Thoracic aorta (tissue), 2 donors: ENCODE measurements at regions not wholly inside any gene's neighbourhood (a gene's known extent, or its start where the extent isn't known, plus 50 kb on each side); places are given as distances from the start of the nearest gene placed in this dataset.
A peak's percentile ranks its signal among the peaks of the same experiment; 100 is the strongest.
"Not testable (repeated sequence)": the region's sequence is repeated elsewhere in the genome, so short reads cannot be mapped to it uniquely, and the experiment has no call there.

Experiments used
- ATAC-seq: fragments of 150-250 bp; one replicate; pipeline ENCODE4 v1.8.0; 2017; ENCODE audit warnings: low read depth; ENCODE audit not compliant: insufficient number of reproducible peaks, low FRiP score
- DNase-seq: peaks from one replicate; pipeline ENCODE4 v3.0.0-alpha.2; 2020; ENCODE audit warnings: low spot score
- H3K27ac ChIP-seq, 2 donors: fragments of 200-600 bp; sonication (generic); 1 replicate in 1 of 2; 2 replicates in 1 of 2; pipeline ENCODE4 v1.5.1; 2016; ENCODE audit warnings: mild to moderate bottlenecking in 2 of 2, moderate library complexity in 2 of 2
- H3K27me3 ChIP-seq: fragments of 200-600 bp; sonication (generic); replicated peaks from 2 replicates; pipeline ENCODE4 v1.6.0; 2016; ENCODE audit warnings: mild to moderate bottlenecking; ENCODE audit not compliant: insufficient read depth
- H3K36me3 ChIP-seq: fragments of 200-600 bp; sonication (generic); one replicate; pipeline ENCODE4 v1.5.1; 2016
- H3K4me1 ChIP-seq, 2 donors: fragments of 200-600 bp; sonication (generic); 1 replicate in 1 of 2; 2 replicates in 1 of 2; pipeline versions ENCODE4 v1.5.1 to v1.6.0; 2016; ENCODE audit warnings: low read depth in 2 of 2, mild to moderate bottlenecking in 1 of 2; ENCODE audit not compliant: control insufficient read depth in 1 of 2
- H3K4me3 ChIP-seq: fragments of 200-600 bp; sonication (generic); 2 replicates; pipeline ENCODE4 v1.5.1; 2016; ENCODE audit warnings: mild to moderate bottlenecking
- H3K9me3 ChIP-seq: fragments of 200-600 bp; sonication (generic); 2 replicates; pipeline ENCODE4 v1.5.1; 2016
- TF ChIP-seq, protein P1 (sequence below): fragments of 200-600 bp; sonication (generic); IDR thresholded peaks from one replicate; pipeline ENCODE4 v1.5.1; 2019; ENCODE audit warnings: antibody characterized with exemption

DNA sequence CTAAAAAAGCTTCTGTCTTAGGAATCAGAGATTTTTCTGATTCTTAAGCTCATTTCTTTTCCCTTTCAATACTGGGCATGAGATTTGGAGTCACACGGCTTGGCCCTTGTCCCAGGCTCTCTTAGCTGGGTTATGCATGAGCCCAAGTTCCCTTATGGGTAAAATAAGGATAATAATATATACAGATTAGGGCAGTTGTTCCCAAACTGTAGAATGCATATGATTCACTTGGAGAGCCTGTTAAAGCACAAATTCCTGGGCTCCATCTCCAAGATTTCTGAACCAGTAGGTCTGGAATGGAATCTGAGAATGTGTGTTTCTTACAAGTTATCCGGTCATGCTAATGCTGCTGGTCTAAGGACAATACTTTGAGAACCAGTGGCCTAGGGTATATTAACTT, 154.0 kb downstream of the REEP3 start:
- no peaks in the 10 kb centered on the region for H3K27me3 ChIP-seq
- peaks cover 6 to 11% of the 10 kb centered on the region in 2 donors for H3K4me1 ChIP-seq
- no peaks in the 10 kb centered on the region for H3K36me3 ChIP-seq
- TF ChIP-seq, protein P1, sequence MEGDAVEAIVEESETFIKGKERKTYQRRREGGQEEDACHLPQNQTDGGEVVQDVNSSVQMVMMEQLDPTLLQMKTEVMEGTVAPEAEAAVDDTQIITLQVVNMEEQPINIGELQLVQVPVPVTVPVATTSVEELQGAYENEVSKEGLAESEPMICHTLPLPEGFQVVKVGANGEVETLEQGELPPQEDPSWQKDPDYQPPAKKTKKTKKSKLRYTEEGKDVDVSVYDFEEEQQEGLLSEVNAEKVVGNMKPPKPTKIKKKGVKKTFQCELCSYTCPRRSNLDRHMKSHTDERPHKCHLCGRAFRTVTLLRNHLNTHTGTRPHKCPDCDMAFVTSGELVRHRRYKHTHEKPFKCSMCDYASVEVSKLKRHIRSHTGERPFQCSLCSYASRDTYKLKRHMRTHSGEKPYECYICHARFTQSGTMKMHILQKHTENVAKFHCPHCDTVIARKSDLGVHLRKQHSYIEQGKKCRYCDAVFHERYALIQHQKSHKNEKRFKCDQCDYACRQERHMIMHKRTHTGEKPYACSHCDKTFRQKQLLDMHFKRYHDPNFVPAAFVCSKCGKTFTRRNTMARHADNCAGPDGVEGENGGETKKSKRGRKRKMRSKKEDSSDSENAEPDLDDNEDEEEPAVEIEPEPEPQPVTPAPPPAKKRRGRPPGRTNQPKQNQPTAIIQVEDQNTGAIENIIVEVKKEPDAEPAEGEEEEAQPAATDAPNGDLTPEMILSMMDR = no peak
- ATAC-seq = no peak
- H3K4me3 ChIP-seq = no peak overlapping the region
- H3K27ac ChIP-seq = no peak overlapping the region
- DNase-seq = no peak
- H3K9me3 ChIP-seq = no peaks in the 10 kb centered on the region

DNA sequence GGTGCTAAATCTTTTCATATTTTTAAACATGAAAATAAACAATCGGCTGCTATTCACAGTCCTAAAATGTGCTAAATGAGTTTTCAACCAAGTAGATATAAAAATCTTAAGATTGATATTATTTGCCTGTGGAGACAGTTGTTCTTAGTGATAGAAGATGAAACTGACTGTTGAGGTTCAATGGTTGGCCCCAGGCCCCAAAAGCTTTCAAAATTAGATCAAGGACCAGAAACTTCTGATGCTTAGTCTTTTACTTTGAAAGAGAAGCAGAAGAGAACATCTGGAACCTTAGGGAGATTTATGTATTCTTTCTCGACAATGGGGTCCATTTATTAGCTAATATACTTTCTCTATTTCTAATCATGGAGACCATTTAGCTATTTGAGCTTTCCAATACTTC, 155.8 kb downstream of the REEP3 start:
- H3K36me3 ChIP-seq = no peaks in the 10 kb centered on the region
- H3K9me3 ChIP-seq = no peaks in the 10 kb centered on the region
- TF ChIP-seq, protein P1 = no peak
- H3K4me1 ChIP-seq = peaks cover 0 to 8% of the 10 kb centered on the region in 2 donors
- H3K27ac ChIP-seq = no peak overlapping the region
- H3K27me3 ChIP-seq = no peaks in the 10 kb centered on the region
- DNase-seq (no peak), ATAC-seq (no peak)
- no peak overlapping the region for H3K4me3 ChIP-seq

DNA sequence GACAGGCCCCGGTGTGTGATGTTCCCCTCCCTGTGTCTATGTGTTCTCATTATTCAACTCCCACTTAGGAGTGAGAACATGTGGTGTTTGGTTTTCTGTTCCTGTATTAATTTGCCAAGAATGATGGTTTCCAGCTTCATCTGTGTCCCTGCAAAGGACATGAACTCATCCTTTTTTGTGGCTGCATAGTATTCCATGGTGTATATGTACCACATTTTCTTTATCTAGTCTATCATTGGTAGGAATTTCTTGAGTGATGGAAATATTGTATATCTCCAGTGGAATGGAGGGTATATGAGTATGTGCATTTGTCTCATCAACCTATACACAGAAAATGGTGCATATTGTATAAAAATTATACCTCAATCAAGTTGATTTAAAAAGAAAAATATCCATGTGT, 159.3 kb downstream of the REEP3 start:
- H3K9me3 ChIP-seq, DNase-seq, H3K4me3 ChIP-seq, H3K27me3 ChIP-seq, ATAC-seq, H3K27ac ChIP-seq, H3K36me3 ChIP-seq: not testable (repeated sequence)
- H3K4me1 ChIP-seq = peaks cover 0 to 11% of the 10 kb centered on the region in 2 donors

DNA sequence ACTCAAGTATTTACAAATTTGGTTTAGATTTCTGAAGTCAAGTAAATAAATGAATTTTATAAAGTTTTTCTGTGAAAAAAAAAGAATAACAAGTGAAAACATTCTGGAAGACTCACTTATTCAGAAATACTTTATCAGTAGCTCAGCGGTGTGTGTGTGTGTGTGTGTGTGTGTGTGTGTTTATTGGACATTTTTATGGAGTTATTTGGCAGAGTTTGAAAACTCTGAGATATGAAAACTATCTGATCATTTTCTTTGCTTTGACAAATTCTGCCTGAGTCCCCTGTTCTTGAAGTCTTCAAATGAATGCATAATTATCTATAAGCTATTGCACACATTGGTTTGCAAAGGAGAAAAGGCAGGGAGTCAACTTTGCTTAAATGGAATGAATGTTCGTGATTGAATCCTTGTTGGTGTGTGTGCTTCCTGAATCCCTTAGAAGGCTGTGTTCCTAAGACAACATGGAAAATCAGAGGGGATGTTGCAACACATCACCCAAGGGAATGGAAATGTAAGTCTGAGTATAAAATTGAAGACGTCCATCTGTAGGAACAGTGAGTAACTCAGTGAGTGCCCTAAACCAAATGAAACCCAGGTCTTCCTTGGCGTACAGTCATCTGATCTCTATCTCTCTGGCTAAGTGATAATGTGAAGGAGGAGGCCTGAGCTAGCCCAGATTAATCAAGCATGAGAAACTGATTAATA, 160.9 kb downstream of the REEP3 start:
- Histone ChIP-seq H3K27me3 (no peaks in the 10 kb centered on the region), H3K27ac (no peak overlapping the region), H3K36me3 (no peaks in the 10 kb centered on the region), H3K9me3 (no peaks in the 10 kb centered on the region), H3K4me3 (no peak overlapping the region), H3K4me1 (peaks cover 0 to 11% of the 10 kb centered on the region in 2 donors)
- TF ChIP-seq, protein P1 = no peak
- no peak for ATAC-seq
- DNase-seq = peak; percentile 21

DNA sequence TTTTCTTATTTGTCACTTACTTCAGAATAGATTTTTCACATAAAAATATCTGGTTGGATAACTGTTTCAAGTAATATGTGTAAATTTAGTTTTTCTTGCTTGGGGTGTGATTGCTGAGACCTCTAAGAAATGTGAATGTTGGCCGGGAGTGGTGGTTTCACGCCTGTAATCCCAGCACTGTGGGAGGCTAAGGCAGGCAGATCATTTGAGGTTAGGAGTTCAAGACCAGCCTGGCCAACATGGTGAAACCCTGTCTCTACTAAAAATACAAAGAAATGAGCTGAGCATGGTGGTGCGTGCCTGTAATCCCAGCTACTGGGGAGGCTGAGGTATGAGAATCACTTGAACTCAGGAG, 161.5 kb downstream of the REEP3 start:
- H3K4me1 ChIP-seq = peaks cover 0 to 11% of the 10 kb centered on the region in 2 donors
- H3K9me3 ChIP-seq, ATAC-seq, H3K36me3 ChIP-seq, H3K27me3 ChIP-seq, DNase-seq, H3K4me3 ChIP-seq, H3K27ac ChIP-seq: not testable (repeated sequence)

DNA sequence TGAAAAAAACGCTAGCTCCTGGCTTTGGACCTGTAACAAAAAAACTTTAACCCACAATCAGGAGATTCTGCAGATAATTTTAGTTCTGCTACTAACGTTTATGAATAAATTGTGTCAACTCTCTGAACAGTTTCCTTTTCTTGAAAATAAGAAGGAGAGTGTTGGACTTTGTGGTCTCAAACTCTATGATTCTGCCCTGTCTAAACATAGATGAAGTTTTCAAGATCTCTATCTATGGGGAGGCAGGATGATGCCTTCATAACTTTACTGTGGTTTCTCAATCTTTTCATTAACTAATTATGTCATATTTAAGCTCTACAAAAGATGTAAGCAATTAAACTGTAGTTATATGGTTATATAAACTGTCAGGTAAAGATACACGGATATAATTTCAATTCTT, 162.0 kb downstream of the REEP3 start:
- ATAC-seq = no peak
- Histone ChIP-seq H3K4me3 (no peak overlapping the region), H3K27ac (no peak overlapping the region), H3K27me3 (no peaks in the 10 kb centered on the region), H3K36me3 (no peaks in the 10 kb centered on the region), H3K4me1 (peaks cover 0 to 11% of the 10 kb centered on the region in 2 donors), H3K9me3 (no peaks in the 10 kb centered on the region)
- TF ChIP-seq, protein P1 = no peak
- no peak for DNase-seq
